ENCODE measurements at regions not wholly inside any gene's neighbourhood (a gene's known extent, or its start where the extent isn't known, plus 50 kb on each side); places are given as distances from the start of the nearest gene placed in this dataset.
"Not testable (repeated sequence)": the region's sequence is repeated elsewhere in the genome, so short reads cannot be mapped to it uniquely, and the experiment has no call there.

GRCh38 chr6:85015396-85015990 is 251.1 kb upstream of the TBX18 start:
- ATAC-seq (replicated peaks), result no peak
- Mint-ChIP-seq H3K27me3 (peaks cover 0 to 10% of the 10 kb centered on the region in 2 donors), H3K4me1 (ENCODE audit: low read depth in 2 of 2) (no peaks in the 10 kb centered on the region)

DNA sequence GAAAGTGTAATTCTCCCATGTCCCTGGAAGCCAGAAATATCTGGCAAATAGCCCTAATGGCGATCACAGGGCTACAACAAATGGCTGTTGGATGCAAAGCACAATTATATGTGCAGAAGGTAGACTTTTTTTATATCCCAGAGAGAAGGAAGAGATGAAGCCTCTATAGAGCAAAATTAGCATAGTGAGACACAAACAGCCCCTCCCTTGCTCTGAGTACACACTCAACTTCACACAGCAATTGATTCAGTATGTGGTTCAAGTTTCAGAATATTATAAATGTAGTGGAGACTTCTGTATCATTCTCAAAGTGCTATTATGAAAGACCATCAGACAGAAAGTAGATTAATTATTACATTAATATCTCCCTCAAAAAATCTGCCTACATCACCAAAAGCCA is 246.5 kb upstream of the TBX18 start:
- H3K9me3 Mint-ChIP-seq, result peaks cover 5 to 9% of the 10 kb centered on the region in 2 donors
- H3K4me1 Mint-ChIP-seq (ENCODE audit: low read depth in 2 of 2), result no peaks in the 10 kb centered on the region
- H3K36me3 Mint-ChIP-seq (ENCODE audit: insufficient read depth), result no peaks in the 10 kb centered on the region
- H3K27me3 Mint-ChIP-seq, result peaks cover 0 to 10% of the 10 kb centered on the region in 2 donors
- ATAC-seq (replicated peaks) (no peak), DNase-seq (no peak)
- no peak overlapping the region for H3K4me3 Mint-ChIP-seq
- no peak overlapping the region for H3K27ac Mint-ChIP-seq

More at GRCh38 chr6:85015396-85015990, 251.1 kb upstream of the TBX18 start:
- DNase-seq, result no peak
- no peak overlapping the region for H3K27ac Mint-ChIP-seq
- no peak overlapping the region for H3K4me3 Mint-ChIP-seq
- H3K36me3 Mint-ChIP-seq (ENCODE audit: insufficient read depth), result no peaks in the 10 kb centered on the region
- H3K9me3 Mint-ChIP-seq, result peaks cover 3 to 17% of the 10 kb centered on the region in 2 donors

DNA sequence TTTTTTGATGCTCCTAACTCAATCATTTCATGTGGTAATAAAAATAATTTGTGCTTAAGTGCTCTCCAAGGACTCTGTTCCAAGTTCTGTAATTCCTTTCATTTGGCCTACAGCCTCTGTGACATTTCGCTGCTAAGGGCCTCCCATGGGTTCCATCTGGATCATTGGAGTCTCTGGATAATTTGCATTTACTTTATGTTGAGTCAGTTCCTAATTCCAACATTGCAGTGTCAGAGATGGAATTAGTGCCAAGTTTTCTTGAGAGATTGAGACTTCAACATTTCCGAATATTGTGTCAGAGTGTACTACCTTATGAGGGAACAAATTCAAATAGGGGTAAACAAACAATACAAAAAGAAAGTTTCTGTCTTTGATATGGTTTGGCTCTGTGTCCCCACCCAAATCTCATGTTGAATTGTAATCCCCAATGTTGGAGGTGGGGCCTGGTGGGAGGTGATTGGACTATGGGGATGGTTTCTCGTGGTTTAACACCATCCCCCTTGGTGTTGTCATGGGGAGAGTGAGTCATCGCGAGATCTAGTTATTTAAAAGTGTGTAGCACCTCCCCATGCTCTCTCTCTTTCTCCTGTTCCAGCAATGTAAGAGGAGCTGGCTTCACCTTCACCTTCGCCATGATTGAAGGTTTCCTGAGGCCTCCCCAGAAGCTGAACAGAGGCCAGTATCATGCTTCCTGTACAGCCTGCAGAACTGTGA is 244.1 kb upstream of the TBX18 start:
- no peak for ATAC-seq (replicated peaks)
- no peaks in the 10 kb centered on the region for H3K4me1 Mint-ChIP-seq (ENCODE audit: low read depth in 2 of 2)
- no peaks in the 10 kb centered on the region for H3K27me3 Mint-ChIP-seq
- H3K36me3 Mint-ChIP-seq (ENCODE audit: insufficient read depth), result no peaks in the 10 kb centered on the region
- H3K27ac Mint-ChIP-seq, result no peak overlapping the region
- peaks cover 2 to 18% of the 10 kb centered on the region in 2 donors for H3K9me3 Mint-ChIP-seq
- no peak for DNase-seq
- no peak overlapping the region for H3K4me3 Mint-ChIP-seq

DNA sequence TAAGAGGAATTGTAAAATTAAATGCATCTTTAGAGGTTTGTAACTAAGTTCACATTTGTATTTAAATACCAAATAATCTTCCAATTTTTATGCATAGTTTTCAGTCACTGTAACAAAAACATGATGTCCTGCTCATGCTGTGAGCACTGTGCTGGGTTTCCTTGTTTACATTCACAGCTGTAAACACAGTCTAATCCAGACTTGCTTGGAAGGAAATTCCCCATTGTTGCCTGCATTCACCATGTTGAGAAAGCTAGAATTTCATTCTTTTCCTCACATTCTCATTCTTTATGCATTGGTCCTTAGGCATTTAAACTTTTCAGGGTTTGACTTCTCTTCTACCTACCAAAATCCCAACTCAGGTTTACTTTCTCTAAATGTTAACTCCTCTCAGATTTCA is 242.0 kb upstream of the TBX18 start:
- Mint-ChIP-seq H3K4me1 (ENCODE audit: low read depth in 2 of 2) (no peaks in the 10 kb centered on the region), H3K27me3 (no peaks in the 10 kb centered on the region), H3K9me3 (peaks cover 5 to 19% of the 10 kb centered on the region in 2 donors), H3K27ac (no peak overlapping the region), H3K4me3 (no peak overlapping the region), H3K36me3 (ENCODE audit: insufficient read depth) (no peaks in the 10 kb centered on the region)
- DNase-seq (no peak), ATAC-seq (replicated peaks) (no peak)

GRCh38 chr6:85005494-85005893 is 241.1 kb upstream of the TBX18 start:
- Mint-ChIP-seq H3K27me3 (no peaks in the 10 kb centered on the region), H3K4me3 (no peak overlapping the region), H3K36me3 (ENCODE audit: insufficient read depth) (no peaks in the 10 kb centered on the region), H3K27ac (no peak overlapping the region), H3K9me3 (peaks cover 5 to 19% of the 10 kb centered on the region in 2 donors), H3K4me1 (ENCODE audit: low read depth in 2 of 2) (no peaks in the 10 kb centered on the region)
- DNase-seq, result no peak
- ATAC-seq (replicated peaks), result no peak

GRCh38 chr6:85004361-85004995 is 240.1 kb upstream of the TBX18 start:
- Mint-ChIP-seq H3K4me3 (no peak overlapping the region), H3K9me3 (peaks cover 5 to 19% of the 10 kb centered on the region in 2 donors), H3K27ac (no peak overlapping the region), H3K27me3 (no peaks in the 10 kb centered on the region), H3K4me1 (ENCODE audit: low read depth in 2 of 2) (no peaks in the 10 kb centered on the region), H3K36me3 (ENCODE audit: insufficient read depth) (no peaks in the 10 kb centered on the region)
- ATAC-seq (replicated peaks), result no peak
- no peak for DNase-seq

GRCh38 chr6:85002847-85003246 is 238.4 kb upstream of the TBX18 start:
- no peaks in the 10 kb centered on the region for H3K36me3 Mint-ChIP-seq (ENCODE audit: insufficient read depth)
- no peak for ATAC-seq (replicated peaks)
- H3K4me3 Mint-ChIP-seq, result no peak overlapping the region
- no peak for DNase-seq
- no peaks in the 10 kb centered on the region for H3K4me1 Mint-ChIP-seq (ENCODE audit: low read depth in 2 of 2)
- no peak overlapping the region for H3K27ac Mint-ChIP-seq
- no peaks in the 10 kb centered on the region for H3K27me3 Mint-ChIP-seq
- H3K9me3 Mint-ChIP-seq, result peaks cover 3 to 19% of the 10 kb centered on the region in 2 donors

GRCh38 chr6:85000001-85000400 is 235.6 kb upstream of the TBX18 start:
- no peaks in the 10 kb centered on the region for H3K4me1 Mint-ChIP-seq (ENCODE audit: low read depth in 2 of 2)
- no peaks in the 10 kb centered on the region for H3K36me3 Mint-ChIP-seq (ENCODE audit: insufficient read depth)
- H3K4me3 Mint-ChIP-seq, result no peak overlapping the region
- DNase-seq (no peak), ATAC-seq (replicated peaks) (no peak)
- H3K27me3 Mint-ChIP-seq, result no peaks in the 10 kb centered on the region
- H3K9me3 Mint-ChIP-seq, result peaks cover 8 to 11% of the 10 kb centered on the region in 2 donors
- no peak overlapping the region for H3K27ac Mint-ChIP-seq

DNA sequence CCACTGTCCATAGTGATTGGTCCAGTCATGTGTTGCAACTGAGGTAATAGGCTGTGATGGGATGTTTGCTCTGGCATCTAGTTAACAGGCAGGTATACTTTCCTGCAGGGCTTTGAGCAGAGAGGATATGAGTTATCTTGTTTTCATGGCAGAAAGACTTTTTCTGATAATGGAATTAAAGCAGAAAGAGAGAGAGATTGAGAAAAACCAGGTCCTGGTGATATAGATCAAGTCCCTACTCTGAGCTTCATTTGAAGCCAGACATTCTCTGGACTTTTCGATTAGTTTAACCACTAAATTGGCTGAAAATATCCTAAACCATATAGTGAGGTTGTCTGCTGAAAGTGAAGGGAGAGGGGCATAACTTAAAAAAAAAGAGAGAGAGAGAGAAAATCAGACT is 233.8 kb upstream of the TBX18 start:
- Mint-ChIP-seq H3K4me1 (ENCODE audit: low read depth in 2 of 2) (no peaks in the 10 kb centered on the region), H3K4me3 (no peak overlapping the region), H3K9me3 (peaks cover 0 to 5% of the 10 kb centered on the region in 2 donors), H3K27ac (no peak overlapping the region), H3K27me3 (no peaks in the 10 kb centered on the region), H3K36me3 (ENCODE audit: insufficient read depth) (no peaks in the 10 kb centered on the region)
- ATAC-seq (replicated peaks) (no peak), DNase-seq (no peak)

GRCh38 chr6:84988766-84989165 is 224.4 kb upstream of the TBX18 start:
- not testable (repeated sequence) for DNase-seq; H3K36me3 Mint-ChIP-seq (ENCODE audit: insufficient read depth); ATAC-seq (replicated peaks); H3K27ac Mint-ChIP-seq; H3K4me1 Mint-ChIP-seq (ENCODE audit: low read depth in 2 of 2); H3K4me3 Mint-ChIP-seq; H3K27me3 Mint-ChIP-seq
- H3K9me3 Mint-ChIP-seq, result peaks cover 10 to 24% of the 10 kb centered on the region in 2 donors

GRCh38 chr6:84985490-84985889 is 221.1 kb upstream of the TBX18 start:
- H3K4me3 Mint-ChIP-seq; ATAC-seq (replicated peaks); DNase-seq; H3K4me1 Mint-ChIP-seq (ENCODE audit: low read depth in 2 of 2); H3K36me3 Mint-ChIP-seq (ENCODE audit: insufficient read depth); H3K27ac Mint-ChIP-seq; H3K27me3 Mint-ChIP-seq: not testable (repeated sequence)
- peaks cover 21 to 31% of the 10 kb centered on the region in 2 donors for H3K9me3 Mint-ChIP-seq

- Mint-ChIP-seq H3K4me1 (ENCODE audit: low read depth in 2 of 2) (no peaks in the 10 kb centered on the region), H3K27ac (no peak overlapping the region), H3K9me3 (peaks cover 8 to 13% of the 10 kb centered on the region in 2 donors), H3K27me3 (no peaks in the 10 kb centered on the region), H3K4me3 (no peak overlapping the region), H3K36me3 (ENCODE audit: insufficient read depth) (no peaks in the 10 kb centered on the region)
- ATAC-seq (replicated peaks) (no peak), DNase-seq (no peak)
Observed at GRCh38 chr6:84979541-84979940, 215.1 kb upstream of the TBX18 start.

- no peak overlapping the region for H3K4me3 Mint-ChIP-seq
- H3K27ac Mint-ChIP-seq, result no peak overlapping the region
- no peaks in the 10 kb centered on the region for H3K36me3 Mint-ChIP-seq (ENCODE audit: insufficient read depth)
- no peaks in the 10 kb centered on the region for H3K27me3 Mint-ChIP-seq
- H3K4me1 Mint-ChIP-seq (ENCODE audit: low read depth in 2 of 2), result no peaks in the 10 kb centered on the region
- peaks cover 2 to 6% of the 10 kb centered on the region in 2 donors for H3K9me3 Mint-ChIP-seq
- no peak for DNase-seq
- ATAC-seq (replicated peaks), result no peak
Observed at GRCh38 chr6:84977363-84977705, 212.9 kb upstream of the TBX18 start.
